SK-N-MC (cell line): ENCODE measurements at regions not wholly inside any gene's neighbourhood (a gene's known extent, or its start where the extent isn't known, plus 50 kb on each side); places are given as distances from the start of the nearest gene placed in this dataset.

Source experiments
- EZH2 ChIP-seq: fragments of 200-600 bp; sonication (generic); IDR thresholded peaks from one replicate; pipeline ENCODE4 v1.6.1; 2017; ENCODE audit warnings: antibody characterized with exemption
- FOXP2 ChIP-seq: optimal IDR thresholded peaks from 2 replicates; pipeline ENCODE3; 2011; ENCODE audit warnings: mild to moderate bottlenecking, moderate library complexity; ENCODE audit not compliant: insufficient read depth; ENCODE audit errors: extremely low read length, control extremely low read depth
- POLR2AphosphoS5 ChIP-seq: IDR thresholded peaks from 2 replicates; pipeline ENCODE4 v1.6.1; 2012; ENCODE audit warnings: mild to moderate bottlenecking, low read depth, low read length, borderline replicate concordance

GRCh38 chr16:54605536-54606066 is 319.0 kb upstream of the IRX3 start:
- TF ChIP-seq POLR2AphosphoS5 = no peak
- no peak for TF ChIP-seq FOXP2
- no peak for TF ChIP-seq EZH2
